Mesothelial cell of epicardium (in vitro differentiated cells): ENCODE measurements at regions not wholly inside any gene's neighbourhood (a gene's known extent, or its start where the extent isn't known, plus 50 kb on each side); places are given as distances from the start of the nearest gene placed in this dataset.
"Not testable (repeated sequence)": the region's sequence is repeated elsewhere in the genome, so short reads cannot be mapped to it uniquely, and the experiment has no call there.

Experiments
- DNase-seq, 2 experiments: peaks; one replicate each; pipeline ENCODE4 v3.0.0; 2021; ENCODE audit warnings: low spot score in 2 of 2; ENCODE audit not compliant: unreplicated experiment in 2 of 2
- H3K27ac Mint-ChIP-seq: 2 replicates; pipeline ENCODE4 v1.8.0; 2021; ENCODE audit warnings: mixed read lengths
- H3K27me3 Mint-ChIP-seq: 2 replicates; pipeline ENCODE4 v1.8.0; 2021; ENCODE audit warnings: low read depth, mixed read lengths
- H3K36me3 Mint-ChIP-seq: 2 replicates; pipeline ENCODE4 v1.8.0; 2021; ENCODE audit warnings: mixed read lengths
- H3K4me1 Mint-ChIP-seq: 2 replicates; pipeline ENCODE4 v1.8.0; 2021; ENCODE audit warnings: mixed read lengths
- H3K4me3 Mint-ChIP-seq: 2 replicates; pipeline ENCODE4 v1.8.0; 2021; ENCODE audit warnings: mild to moderate bottlenecking, moderate library complexity, mixed read lengths
- H3K9me3 Mint-ChIP-seq: 2 replicates; pipeline ENCODE4 v1.8.0; 2021; ENCODE audit warnings: mixed read lengths
- CTCF ChIP-seq: fragments of 200-600 bp; sonication (generic); IDR thresholded peaks from one replicate; pipeline ENCODE4 v1.5.0; 2021; ENCODE audit warnings: antibody characterized with exemption; ENCODE audit not compliant: unreplicated experiment

DNA sequence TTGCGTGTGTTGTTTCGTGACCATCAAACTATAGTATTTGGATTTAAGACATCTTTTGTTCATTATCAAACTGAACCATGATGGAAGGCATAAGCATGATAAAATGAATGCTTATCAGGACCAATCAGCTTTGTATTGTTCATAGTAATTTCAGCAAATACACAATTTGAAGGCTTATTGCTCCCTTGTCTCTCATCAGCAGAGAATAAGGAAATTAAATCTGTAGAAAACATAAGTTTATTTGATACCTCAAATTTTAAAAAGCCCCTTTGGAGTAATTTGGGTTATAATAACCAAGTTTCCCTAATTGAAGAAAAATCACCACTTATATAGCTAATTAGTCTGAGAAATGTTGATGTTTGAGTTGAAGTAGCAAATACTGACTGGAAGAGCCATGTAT lies 705.7 kb downstream of the NUP35 start:
- H3K36me3 Mint-ChIP-seq: peaks cover 6% of the 10 kb centered on the region
- TF ChIP-seq CTCF: no peak

DNA sequence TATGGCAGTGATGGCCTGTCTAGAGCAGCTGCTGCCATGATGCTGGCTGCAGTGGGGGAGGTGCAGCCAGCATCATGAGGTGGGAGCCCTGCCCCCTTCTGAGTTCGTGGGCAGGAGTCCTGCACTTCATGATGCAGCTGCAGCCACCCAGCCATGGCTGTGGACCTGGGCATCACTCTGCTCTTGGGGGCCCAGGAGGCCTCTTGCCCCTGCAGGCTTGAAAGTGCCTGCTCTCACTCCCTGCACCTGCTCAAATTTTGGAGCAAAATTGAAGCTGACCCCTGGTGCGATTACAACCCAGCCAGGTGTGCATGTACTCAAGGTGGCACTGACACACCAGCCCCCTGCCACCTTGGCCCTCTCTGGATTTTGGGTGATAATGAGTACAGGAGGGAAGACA lies 712.9 kb downstream of the NUP35 start:
- Mint-ChIP-seq H3K4me3 (no peak overlapping the region), H3K9me3 (no peaks in the 10 kb centered on the region), H3K27me3 (no peaks in the 10 kb centered on the region), H3K36me3 (no peaks in the 10 kb centered on the region), H3K27ac (no peak overlapping the region), H3K4me1 (no peaks in the 10 kb centered on the region)
- no peak for TF ChIP-seq CTCF
- DNase-seq: no peak

More for the DNA sequence above, 705.7 kb downstream of the NUP35 start:
- Mint-ChIP-seq H3K27ac (no peak overlapping the region), H3K27me3 (no peaks in the 10 kb centered on the region), H3K4me3 (no peak overlapping the region), H3K9me3 (peaks cover 20% of the 10 kb centered on the region), H3K4me1 (no peaks in the 10 kb centered on the region)
- no peak for DNase-seq

DNA sequence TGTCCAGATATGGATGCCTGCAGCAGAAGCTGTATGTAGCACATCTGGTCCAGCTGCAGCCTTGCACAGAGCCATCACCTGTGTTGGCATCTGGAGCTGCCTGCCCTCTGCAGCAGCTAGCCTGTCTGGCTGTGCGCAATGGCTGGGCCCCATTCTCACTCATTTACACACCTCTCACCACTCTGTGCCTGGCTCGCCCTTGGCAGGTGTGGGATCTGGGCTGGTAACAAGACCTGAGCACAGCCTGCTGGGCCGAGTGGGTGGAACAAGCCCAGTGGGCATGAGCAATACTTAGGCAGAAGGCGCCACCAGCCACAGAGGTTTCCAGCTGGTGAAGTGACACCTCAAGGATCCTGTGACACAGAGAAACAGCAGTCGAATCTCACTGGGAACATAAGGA lies 714.1 kb downstream of the NUP35 start:
- no peaks in the 10 kb centered on the region for H3K27me3 Mint-ChIP-seq
- no peaks in the 10 kb centered on the region for H3K9me3 Mint-ChIP-seq
- H3K4me3 Mint-ChIP-seq: no peak overlapping the region
- DNase-seq: no peak
- no peaks in the 10 kb centered on the region for H3K4me1 Mint-ChIP-seq
- H3K36me3 Mint-ChIP-seq: no peaks in the 10 kb centered on the region
- no peak overlapping the region for H3K27ac Mint-ChIP-seq
- no peak for TF ChIP-seq CTCF

DNA sequence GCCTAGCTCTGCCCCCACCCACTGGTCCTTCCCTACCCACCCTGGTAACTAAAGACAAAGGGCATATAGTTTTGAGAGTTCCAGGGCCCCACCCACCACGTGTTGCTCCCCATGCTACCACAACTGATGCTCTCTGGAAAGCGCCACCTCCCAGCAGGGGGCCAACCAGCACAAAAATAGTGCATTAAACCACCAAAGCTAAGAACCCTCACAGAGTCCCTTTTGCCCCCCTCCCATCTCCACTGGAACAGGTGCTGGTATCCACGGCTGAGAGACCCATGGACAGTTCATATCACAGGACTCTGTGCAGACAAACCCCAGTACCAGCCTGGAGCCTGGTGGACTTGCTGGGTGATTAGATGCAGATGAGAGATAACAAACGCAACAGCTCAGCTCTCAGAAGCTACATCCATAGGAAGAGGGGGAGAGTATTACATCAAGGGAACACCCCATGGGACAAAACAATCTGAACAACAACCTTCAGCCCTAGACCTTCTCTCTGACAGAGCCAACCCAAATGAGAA lies 715.9 kb downstream of the NUP35 start:
- Mint-ChIP-seq H3K27me3 (no peaks in the 10 kb centered on the region), H3K4me1 (no peaks in the 10 kb centered on the region), H3K27ac (no peak overlapping the region), H3K4me3 (no peak overlapping the region), H3K36me3 (no peaks in the 10 kb centered on the region), H3K9me3 (no peaks in the 10 kb centered on the region)
- no peak for TF ChIP-seq CTCF
- no peak for DNase-seq

- DNase-seq, H3K27me3 Mint-ChIP-seq, H3K4me3 Mint-ChIP-seq, H3K36me3 Mint-ChIP-seq, H3K4me1 Mint-ChIP-seq, H3K27ac Mint-ChIP-seq: not testable (repeated sequence)
- H3K9me3 Mint-ChIP-seq: peaks cover 33% of the 10 kb centered on the region
Observed at GRCh38 chr2:183849826-183850225, 725.6 kb downstream of the NUP35 start.

DNA sequence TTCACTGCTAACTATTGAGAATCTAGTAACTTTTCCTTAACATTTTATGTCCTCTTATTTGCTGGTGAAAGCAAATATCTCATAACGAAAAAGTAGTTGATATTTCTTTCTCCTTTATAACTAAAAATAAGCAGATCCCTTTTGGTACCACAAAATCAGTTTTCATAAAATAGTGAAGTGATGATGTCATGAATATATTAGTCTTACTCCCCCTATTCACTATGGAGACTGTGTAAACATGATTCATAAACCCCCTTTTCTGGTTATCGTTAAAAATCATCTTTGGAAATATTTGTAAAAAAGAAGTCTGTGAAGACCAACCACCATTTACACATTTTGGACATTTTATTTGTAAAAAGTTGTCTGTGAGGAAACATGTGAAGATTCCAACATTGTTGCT lies 734.9 kb downstream of the NUP35 start:
- DNase-seq: no peak
- H3K9me3 Mint-ChIP-seq: peaks cover 21% of the 10 kb centered on the region
- H3K36me3 Mint-ChIP-seq: no peaks in the 10 kb centered on the region
- H3K27me3 Mint-ChIP-seq: no peaks in the 10 kb centered on the region
- no peaks in the 10 kb centered on the region for H3K4me1 Mint-ChIP-seq
- TF ChIP-seq CTCF: no peak
- H3K4me3 Mint-ChIP-seq: no peak overlapping the region
- H3K27ac Mint-ChIP-seq: no peak overlapping the region
